ENCODE measurements at regions not wholly inside any gene's neighbourhood (a gene's known extent, or its start where the extent isn't known, plus 50 kb on each side); places are given as distances from the start of the nearest gene placed in this dataset.
"Not testable (repeated sequence)": the region's sequence is repeated elsewhere in the genome, so short reads cannot be mapped to it uniquely, and the experiment has no call there.

DNA sequence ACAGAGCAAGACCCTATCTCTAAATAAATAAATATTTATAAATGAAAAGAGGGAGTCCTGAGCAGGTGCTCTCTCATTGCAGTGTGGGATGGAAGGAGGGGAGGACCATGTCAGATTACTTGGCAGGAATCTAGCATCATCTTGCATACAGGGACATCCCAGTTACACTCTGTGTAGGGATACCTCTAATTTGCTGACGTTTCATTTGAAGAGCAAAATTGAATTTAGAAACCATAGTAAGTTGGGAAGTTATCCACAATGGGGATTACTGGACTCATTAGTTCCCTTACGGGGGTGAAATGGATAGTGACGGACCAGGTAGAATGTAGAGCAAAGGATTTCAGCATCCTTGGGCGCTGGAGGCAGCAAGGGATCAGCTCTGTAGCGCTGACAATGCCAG lies 52.1 kb downstream of the ARHGEF18 start:
- Histone ChIP-seq H3K36me3 (replicated peaks) (no peaks in the 10 kb centered on the region), H3K4me3 (ENCODE audit: low read depth, low read length) (no peak overlapping the region), H3K27me3 (replicated peaks) (no peaks in the 10 kb centered on the region), H3K27ac (no peak overlapping the region)
- in situ Hi-C loops (cut with HindIII; ENCODE audit: low pct_ligation_motif_present, low sequenced_read_pairs): no loop called here
- TF ChIP-seq CTCF (IDR thresholded peaks at IDR 0.05; ENCODE audit: low read depth, low read length, missing control alignments): no peak
- no peak for DNase-seq

GRCh38 chr19:7401694-7402093 lies 53.0 kb downstream of the ARHGEF18 start:
- no peak for TF ChIP-seq CTCF (IDR thresholded peaks at IDR 0.05; ENCODE audit: low read depth, low read length, missing control alignments)
- Histone ChIP-seq H3K27ac (no peak overlapping the region), H3K4me3 (ENCODE audit: low read depth, low read length) (no peak overlapping the region), H3K27me3 (replicated peaks) (no peaks in the 10 kb centered on the region), H3K36me3 (replicated peaks) (no peaks in the 10 kb centered on the region)
- DNase-seq: no peak
- in situ Hi-C loops (cut with HindIII; ENCODE audit: low pct_ligation_motif_present, low sequenced_read_pairs): no loop called here

DNA sequence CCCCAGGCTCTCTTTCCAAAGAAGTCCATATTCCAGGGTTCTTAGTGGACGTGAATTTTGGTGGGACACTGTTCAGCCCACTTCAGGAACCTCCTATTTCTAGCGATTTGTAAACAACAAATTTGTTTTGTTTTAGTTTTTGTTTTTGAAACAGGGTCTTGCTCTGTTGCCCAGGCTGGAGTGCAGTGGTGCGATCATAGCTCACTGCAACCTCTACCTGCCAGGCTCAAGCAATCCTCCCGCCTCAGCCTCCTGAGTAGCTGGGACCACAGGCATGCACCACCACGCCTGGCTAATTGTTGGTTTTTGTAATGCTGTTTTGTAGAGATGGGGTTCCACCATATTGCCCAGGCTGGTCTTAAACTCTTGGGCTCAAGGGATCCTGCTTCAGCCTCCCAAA lies 56.7 kb downstream of the ARHGEF18 start:
- H3K27ac ChIP-seq; H3K27me3 ChIP-seq (replicated peaks); DNase-seq; H3K36me3 ChIP-seq (replicated peaks); H3K4me3 ChIP-seq (ENCODE audit: low read depth, low read length); in situ Hi-C loops (cut with HindIII; ENCODE audit: low pct_ligation_motif_present, low sequenced_read_pairs): not testable (repeated sequence)

- H3K27ac ChIP-seq: no peak overlapping the region
- in situ Hi-C loops (cut with HindIII; ENCODE audit: low pct_ligation_motif_present, low sequenced_read_pairs): no loop called here
Observed at GRCh38 chr19:7408251-7408650, 59.5 kb downstream of the ARHGEF18 start.

DNA sequence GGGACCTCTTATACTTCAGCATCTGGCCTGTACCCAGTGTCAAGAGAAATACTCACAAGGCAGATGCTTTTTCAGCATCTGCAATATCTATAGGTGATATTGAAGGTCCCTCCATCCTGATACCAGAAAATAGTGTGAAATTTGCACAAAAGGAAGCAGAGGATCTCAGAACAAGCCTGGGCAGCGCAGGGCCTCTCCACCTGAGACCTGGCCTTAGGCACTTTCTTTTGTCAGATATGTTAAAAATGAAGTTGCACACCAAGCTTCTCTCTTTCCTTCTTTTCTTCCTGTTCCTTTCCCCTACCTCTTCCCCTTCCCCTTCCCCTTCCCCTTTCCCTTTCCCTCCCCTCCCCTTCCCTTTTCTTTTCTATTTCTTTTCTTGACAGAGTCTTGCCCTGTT lies 62.2 kb downstream of the ARHGEF18 start:
- no peaks in the 10 kb centered on the region for H3K27me3 ChIP-seq (replicated peaks)
- H3K4me3 ChIP-seq (ENCODE audit: low read depth, low read length): no peak overlapping the region
- no peak for DNase-seq
- no peak overlapping the region for H3K27ac ChIP-seq
- TF ChIP-seq CTCF (IDR thresholded peaks at IDR 0.05; ENCODE audit: low read depth, low read length, missing control alignments): no peak
- no peaks in the 10 kb centered on the region for H3K36me3 ChIP-seq (replicated peaks)
- in situ Hi-C loops (cut with HindIII; ENCODE audit: low pct_ligation_motif_present, low sequenced_read_pairs): no loop called here

More at GRCh38 chr19:7408251-7408650, 59.5 kb downstream of the ARHGEF18 start:
- no peak for TF ChIP-seq CTCF (IDR thresholded peaks at IDR 0.05; ENCODE audit: low read depth, low read length, missing control alignments)
- H3K4me3 ChIP-seq (ENCODE audit: low read depth, low read length): no peak overlapping the region
- H3K36me3 ChIP-seq (replicated peaks): no peaks in the 10 kb centered on the region
- no peaks in the 10 kb centered on the region for H3K27me3 ChIP-seq (replicated peaks)
- DNase-seq: no peak

- no peak for TF ChIP-seq CTCF (IDR thresholded peaks at IDR 0.05; ENCODE audit: low read depth, low read length, missing control alignments)
- Histone ChIP-seq H3K27me3 (replicated peaks) (no peaks in the 10 kb centered on the region), H3K4me3 (ENCODE audit: low read depth, low read length) (no peak overlapping the region), H3K36me3 (replicated peaks) (no peaks in the 10 kb centered on the region), H3K27ac (no peak overlapping the region)
- in situ Hi-C loops (cut with HindIII; ENCODE audit: low pct_ligation_motif_present, low sequenced_read_pairs): no loop called here
- no peak for DNase-seq
Observed at GRCh38 chr19:7413629-7414028, 64.9 kb downstream of the ARHGEF18 start.

Data from brain microvascular endothelial cell (primary cell).